ENCODE measurements at regions not wholly inside any gene's neighbourhood (a gene's known extent, or its start where the extent isn't known, plus 50 kb on each side); places are given as distances from the start of the nearest gene placed in this dataset.

DNA sequence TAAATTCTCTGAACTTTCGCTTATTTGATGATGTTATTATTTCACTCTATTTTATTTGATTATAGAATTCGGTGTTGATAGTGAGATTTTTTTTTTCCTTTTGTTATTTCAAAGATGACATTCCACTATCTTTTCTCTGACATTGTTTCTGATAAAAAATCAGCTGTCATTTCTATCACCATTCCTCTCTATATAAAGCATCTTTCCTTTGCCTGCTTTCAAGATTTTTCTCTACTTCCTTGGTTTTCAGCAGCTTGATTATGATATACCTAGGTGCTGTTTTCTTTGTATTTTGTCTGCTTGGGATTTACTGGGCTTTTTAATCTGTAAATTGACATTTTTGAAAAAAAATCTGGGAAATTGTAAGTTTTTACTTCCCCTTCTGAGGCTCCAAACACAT is 344.0 kb downstream of the HLX start:
- TF ChIP-seq, protein P1, sequence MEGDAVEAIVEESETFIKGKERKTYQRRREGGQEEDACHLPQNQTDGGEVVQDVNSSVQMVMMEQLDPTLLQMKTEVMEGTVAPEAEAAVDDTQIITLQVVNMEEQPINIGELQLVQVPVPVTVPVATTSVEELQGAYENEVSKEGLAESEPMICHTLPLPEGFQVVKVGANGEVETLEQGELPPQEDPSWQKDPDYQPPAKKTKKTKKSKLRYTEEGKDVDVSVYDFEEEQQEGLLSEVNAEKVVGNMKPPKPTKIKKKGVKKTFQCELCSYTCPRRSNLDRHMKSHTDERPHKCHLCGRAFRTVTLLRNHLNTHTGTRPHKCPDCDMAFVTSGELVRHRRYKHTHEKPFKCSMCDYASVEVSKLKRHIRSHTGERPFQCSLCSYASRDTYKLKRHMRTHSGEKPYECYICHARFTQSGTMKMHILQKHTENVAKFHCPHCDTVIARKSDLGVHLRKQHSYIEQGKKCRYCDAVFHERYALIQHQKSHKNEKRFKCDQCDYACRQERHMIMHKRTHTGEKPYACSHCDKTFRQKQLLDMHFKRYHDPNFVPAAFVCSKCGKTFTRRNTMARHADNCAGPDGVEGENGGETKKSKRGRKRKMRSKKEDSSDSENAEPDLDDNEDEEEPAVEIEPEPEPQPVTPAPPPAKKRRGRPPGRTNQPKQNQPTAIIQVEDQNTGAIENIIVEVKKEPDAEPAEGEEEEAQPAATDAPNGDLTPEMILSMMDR (IDR thresholded peaks at IDR 0.05): no peak
- TF ChIP-seq ZFX (IDR thresholded peaks at IDR 0.05; ENCODE audit: borderline replicate concordance): no peak
- H3K27ac ChIP-seq: no peak overlapping the region

DNA sequence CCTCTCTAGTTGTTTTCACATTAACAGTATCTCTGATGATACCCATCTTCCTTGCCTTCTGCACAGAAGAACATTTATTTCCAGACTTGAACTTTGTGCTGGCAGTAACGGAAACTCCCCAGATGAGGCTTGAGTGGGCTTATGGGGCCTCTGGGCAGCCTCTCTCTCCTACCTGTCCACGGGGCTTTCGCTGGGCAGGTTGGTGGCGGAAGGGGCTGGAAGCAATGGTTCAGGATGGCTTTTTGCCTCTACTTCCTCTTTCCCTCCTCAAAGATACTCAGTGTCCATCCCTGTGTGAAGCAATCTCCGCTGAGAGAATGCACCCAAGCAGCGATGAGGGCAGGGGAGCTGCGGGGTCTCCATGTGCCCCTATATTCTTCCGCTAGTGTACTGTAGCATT is 348.2 kb downstream of the HLX start:
- H3K27ac ChIP-seq: no peak overlapping the region
- TF ChIP-seq, protein P1 (IDR thresholded peaks at IDR 0.05): no peak
- TF ChIP-seq ZFX (IDR thresholded peaks at IDR 0.05; ENCODE audit: borderline replicate concordance): no peak

GRCh38 chr1:221227872-221228337 is 348.7 kb downstream of the HLX start:
- no peak overlapping the region for H3K27ac ChIP-seq
- TF ChIP-seq, protein P1 (IDR thresholded peaks at IDR 0.05): no peak
- no peak for TF ChIP-seq ZFX (IDR thresholded peaks at IDR 0.05; ENCODE audit: borderline replicate concordance)

- H3K27ac ChIP-seq: no peak overlapping the region
Measured at GRCh38 chr1:221228594-221228993, 349.4 kb downstream of the HLX start.

DNA sequence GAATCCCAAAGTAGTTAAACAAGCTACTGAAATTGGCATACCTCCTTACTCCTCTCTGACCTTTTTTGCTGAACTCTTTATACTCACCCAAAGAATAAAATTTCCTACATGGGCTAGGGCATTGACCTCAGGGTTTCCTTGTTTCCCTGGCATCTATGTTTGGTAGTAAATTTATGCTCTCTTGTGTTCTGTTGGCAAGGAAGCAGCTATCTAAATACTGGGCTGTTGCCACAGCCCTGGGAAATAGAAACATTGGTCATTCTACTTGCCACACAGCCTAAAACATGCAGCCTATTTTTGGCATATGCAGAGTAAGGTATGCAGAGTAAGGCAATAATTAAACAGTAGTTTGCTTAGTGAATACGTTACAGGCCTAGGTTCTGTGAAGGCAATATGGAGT is 351.4 kb downstream of the HLX start:
- TF ChIP-seq ZFX (IDR thresholded peaks at IDR 0.05; ENCODE audit: borderline replicate concordance): no peak
- TF ChIP-seq, protein P1 (IDR thresholded peaks at IDR 0.05): no peak
- no peak overlapping the region for H3K27ac ChIP-seq

More at GRCh38 chr1:221228594-221228993, 349.4 kb downstream of the HLX start:
- TF ChIP-seq, protein P1 (IDR thresholded peaks at IDR 0.05): no peak
- no peak for TF ChIP-seq ZFX (IDR thresholded peaks at IDR 0.05; ENCODE audit: borderline replicate concordance)

DNA sequence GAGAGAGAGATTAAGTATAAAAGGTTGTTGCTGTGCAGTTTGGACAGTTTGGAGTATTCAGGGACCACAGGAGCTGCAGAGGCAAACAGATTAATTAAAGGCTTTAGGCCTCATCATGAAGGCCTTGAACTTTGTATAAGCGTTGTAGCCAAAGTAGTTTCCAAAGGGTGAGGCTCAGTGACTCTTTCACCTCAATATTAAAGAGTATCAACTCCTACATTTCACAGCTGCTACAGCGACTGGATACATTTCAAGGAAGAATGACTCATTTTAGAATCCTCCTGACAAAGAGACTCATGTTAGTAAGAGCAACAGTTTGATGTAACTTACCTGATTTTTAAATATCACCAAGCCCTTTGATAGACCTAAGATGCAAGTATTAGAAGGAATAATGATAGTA is 355.5 kb downstream of the HLX start:
- H3K27ac ChIP-seq: no peak overlapping the region
- TF ChIP-seq ZFX (IDR thresholded peaks at IDR 0.05; ENCODE audit: borderline replicate concordance): no peak

GRCh38 chr1:221237587-221237986 is 358.3 kb downstream of the HLX start:
- TF ChIP-seq, protein P1 (IDR thresholded peaks at IDR 0.05): no peak
- TF ChIP-seq ZFX (IDR thresholded peaks at IDR 0.05; ENCODE audit: borderline replicate concordance): no peak
- no peak overlapping the region for H3K27ac ChIP-seq

- no peak overlapping the region for H3K27ac ChIP-seq
- TF ChIP-seq, protein P1 (IDR thresholded peaks at IDR 0.05): no peak
- no peak for TF ChIP-seq ZFX (IDR thresholded peaks at IDR 0.05; ENCODE audit: borderline replicate concordance)
Measured at GRCh38 chr1:221239181-221239580, 359.9 kb downstream of the HLX start.
